ENCODE measurements at regions not wholly inside any gene's neighbourhood (a gene's known extent, or its start where the extent isn't known, plus 50 kb on each side); places are given as distances from the start of the nearest gene placed in this dataset.

- no peak for TF ChIP-seq TCF4 (CRISPR knock-in tag; IDR thresholded peaks at IDR 0.05; ENCODE audit: borderline replicate concordance)
Measured at GRCh38 chr10:56679578-56679977, 318.5 kb upstream of the ZWINT start (continued).

DNA sequence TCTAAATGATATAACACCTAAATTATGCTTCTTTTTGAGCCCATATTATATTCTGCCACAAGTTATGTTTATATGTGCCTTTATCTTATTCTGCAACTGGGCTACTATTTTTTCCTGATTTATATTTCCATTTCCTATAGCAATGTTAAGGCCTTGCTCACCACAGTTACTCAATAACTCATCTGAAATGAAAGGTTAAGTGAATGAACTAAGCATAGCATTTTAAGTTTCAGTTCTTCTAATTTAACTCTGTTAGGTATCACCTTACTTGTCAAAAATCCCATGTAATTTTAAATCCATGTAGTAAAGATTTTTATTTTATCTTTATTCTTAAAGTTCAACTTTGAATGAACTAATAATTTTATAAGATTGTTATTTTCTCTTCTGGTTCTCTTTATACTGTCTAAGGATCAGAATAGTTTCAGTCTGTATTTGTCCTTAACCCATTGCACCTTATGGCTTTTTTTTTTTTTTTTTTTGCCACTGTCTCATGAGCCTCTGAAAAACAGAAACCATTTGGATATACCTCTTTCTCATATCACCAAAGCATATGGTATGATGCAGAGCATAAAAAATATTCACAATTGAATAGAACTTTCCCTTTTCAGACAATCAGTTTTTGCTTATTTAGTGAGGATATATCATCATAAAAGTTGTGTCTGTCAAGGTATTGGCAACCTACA is 301.8 kb upstream of the ZWINT start:
- ATAC-seq = no peak
- no peak for TF ChIP-seq SNAI2 (CRISPR knock-in tag; IDR thresholded peaks at IDR 0.05)
- TF ChIP-seq ZFP30 (CRISPR knock-in tag; IDR thresholded peaks at IDR 0.05) = no peak
- TF ChIP-seq TOX (CRISPR knock-in tag; IDR thresholded peaks at IDR 0.05; ENCODE audit: borderline replicate concordance) = no peak
- TF ChIP-seq CSRNP3 (CRISPR knock-in tag; IDR thresholded peaks at IDR 0.05) = no peak
- no peak for TF ChIP-seq CSDC2 (CRISPR knock-in tag; IDR thresholded peaks at IDR 0.05)
- TF ChIP-seq, protein P1, sequence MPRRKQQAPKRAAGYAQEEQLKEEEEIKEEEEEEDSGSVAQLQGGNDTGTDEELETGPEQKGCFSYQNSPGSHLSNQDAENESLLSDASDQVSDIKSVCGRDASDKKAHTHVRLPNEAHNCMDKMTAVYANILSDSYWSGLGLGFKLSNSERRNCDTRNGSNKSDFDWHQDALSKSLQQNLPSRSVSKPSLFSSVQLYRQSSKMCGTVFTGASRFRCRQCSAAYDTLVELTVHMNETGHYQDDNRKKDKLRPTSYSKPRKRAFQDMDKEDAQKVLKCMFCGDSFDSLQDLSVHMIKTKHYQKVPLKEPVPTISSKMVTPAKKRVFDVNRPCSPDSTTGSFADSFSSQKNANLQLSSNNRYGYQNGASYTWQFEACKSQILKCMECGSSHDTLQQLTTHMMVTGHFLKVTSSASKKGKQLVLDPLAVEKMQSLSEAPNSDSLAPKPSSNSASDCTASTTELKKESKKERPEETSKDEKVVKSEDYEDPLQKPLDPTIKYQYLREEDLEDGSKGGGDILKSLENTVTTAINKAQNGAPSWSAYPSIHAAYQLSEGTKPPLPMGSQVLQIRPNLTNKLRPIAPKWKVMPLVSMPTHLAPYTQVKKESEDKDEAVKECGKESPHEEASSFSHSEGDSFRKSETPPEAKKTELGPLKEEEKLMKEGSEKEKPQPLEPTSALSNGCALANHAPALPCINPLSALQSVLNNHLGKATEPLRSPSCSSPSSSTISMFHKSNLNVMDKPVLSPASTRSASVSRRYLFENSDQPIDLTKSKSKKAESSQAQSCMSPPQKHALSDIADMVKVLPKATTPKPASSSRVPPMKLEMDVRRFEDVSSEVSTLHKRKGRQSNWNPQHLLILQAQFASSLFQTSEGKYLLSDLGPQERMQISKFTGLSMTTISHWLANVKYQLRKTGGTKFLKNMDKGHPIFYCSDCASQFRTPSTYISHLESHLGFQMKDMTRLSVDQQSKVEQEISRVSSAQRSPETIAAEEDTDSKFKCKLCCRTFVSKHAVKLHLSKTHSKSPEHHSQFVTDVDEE (CRISPR knock-in tag; IDR thresholded peaks at IDR 0.05) = no peak
- TF ChIP-seq ZNF565 (CRISPR knock-in tag; conservative IDR thresholded peaks at IDR 0.05; ENCODE audit: low read depth) = no peak
- TF ChIP-seq ZFP3 (CRISPR knock-in tag; IDR thresholded peaks at IDR 0.05) = no peak
- TF ChIP-seq ISL1 (CRISPR knock-in tag; IDR thresholded peaks at IDR 0.05) = no peak
- no peak for TF ChIP-seq TCF4 (CRISPR knock-in tag; IDR thresholded peaks at IDR 0.05; ENCODE audit: borderline replicate concordance)
- TF ChIP-seq RARB (CRISPR knock-in tag; IDR thresholded peaks at IDR 0.05) = no peak
- TF ChIP-seq ZNF8 (CRISPR knock-in tag; IDR thresholded peaks at IDR 0.05) = no peak
- no peak for TF ChIP-seq ZNF70 (CRISPR knock-in tag; IDR thresholded peaks at IDR 0.05)
- TF ChIP-seq CREB5 (CRISPR knock-in tag; IDR thresholded peaks at IDR 0.05; ENCODE audit: low read depth) = no peak
- TF ChIP-seq, protein P2, sequence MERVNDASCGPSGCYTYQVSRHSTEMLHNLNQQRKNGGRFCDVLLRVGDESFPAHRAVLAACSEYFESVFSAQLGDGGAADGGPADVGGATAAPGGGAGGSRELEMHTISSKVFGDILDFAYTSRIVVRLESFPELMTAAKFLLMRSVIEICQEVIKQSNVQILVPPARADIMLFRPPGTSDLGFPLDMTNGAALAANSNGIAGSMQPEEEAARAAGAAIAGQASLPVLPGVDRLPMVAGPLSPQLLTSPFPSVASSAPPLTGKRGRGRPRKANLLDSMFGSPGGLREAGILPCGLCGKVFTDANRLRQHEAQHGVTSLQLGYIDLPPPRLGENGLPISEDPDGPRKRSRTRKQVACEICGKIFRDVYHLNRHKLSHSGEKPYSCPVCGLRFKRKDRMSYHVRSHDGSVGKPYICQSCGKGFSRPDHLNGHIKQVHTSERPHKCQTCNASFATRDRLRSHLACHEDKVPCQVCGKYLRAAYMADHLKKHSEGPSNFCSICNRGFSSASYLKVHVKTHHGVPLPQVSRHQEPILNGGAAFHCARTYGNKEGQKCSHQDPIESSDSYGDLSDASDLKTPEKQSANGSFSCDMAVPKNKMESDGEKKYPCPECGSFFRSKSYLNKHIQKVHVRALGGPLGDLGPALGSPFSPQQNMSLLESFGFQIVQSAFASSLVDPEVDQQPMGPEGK (CRISPR knock-in tag; IDR thresholded peaks at IDR 0.05; ENCODE audit: borderline replicate concordance) = no peak
- TF ChIP-seq ESRRG (CRISPR knock-in tag; IDR thresholded peaks at IDR 0.05) = no peak

DNA sequence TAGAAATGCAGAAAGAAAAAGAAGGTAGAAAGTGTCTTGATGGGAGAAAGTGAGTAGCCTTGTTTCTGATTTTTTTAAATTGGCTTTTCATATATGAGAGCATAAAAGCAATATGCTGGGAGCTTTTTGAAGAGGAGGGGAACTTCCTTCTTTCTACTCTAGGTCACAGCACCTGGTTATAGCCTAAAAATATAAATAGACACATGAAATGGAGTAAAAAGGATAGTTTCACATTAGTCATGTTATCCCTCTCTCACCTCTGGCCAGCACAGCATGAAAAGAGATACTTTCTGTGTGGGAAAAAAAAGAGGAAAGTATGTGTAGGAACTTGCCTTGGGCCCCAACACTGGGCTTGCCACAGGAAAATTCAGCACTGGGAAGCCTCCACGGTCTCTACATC is 292.2 kb upstream of the ZWINT start:
- TF ChIP-seq ARNTL (CRISPR knock-in tag; IDR thresholded peaks at IDR 0.05; ENCODE audit: borderline replicate concordance, low read depth) (no peak), ESRRG (CRISPR knock-in tag; IDR thresholded peaks at IDR 0.05) (no peak), ZFP30 (CRISPR knock-in tag; IDR thresholded peaks at IDR 0.05) (no peak), GLIS3 (CRISPR knock-in tag; IDR thresholded peaks at IDR 0.05) (no peak), PPARA (CRISPR knock-in tag; IDR thresholded peaks at IDR 0.05; ENCODE audit: borderline replicate concordance) (no peak), ZNF70 (CRISPR knock-in tag; IDR thresholded peaks at IDR 0.05) (no peak), OSR1 (CRISPR knock-in tag; IDR thresholded peaks at IDR 0.05) (no peak), SNAI2 (CRISPR knock-in tag; IDR thresholded peaks at IDR 0.05) (no peak), TCF4 (CRISPR knock-in tag; IDR thresholded peaks at IDR 0.05; ENCODE audit: borderline replicate concordance) (no peak), CSDC2 (CRISPR knock-in tag; IDR thresholded peaks at IDR 0.05) (no peak), ZNF565 (CRISPR knock-in tag; conservative IDR thresholded peaks at IDR 0.05; ENCODE audit: low read depth) (no peak), TOX (CRISPR knock-in tag; IDR thresholded peaks at IDR 0.05; ENCODE audit: borderline replicate concordance) (no peak)
- TF ChIP-seq, protein P1 (CRISPR knock-in tag; IDR thresholded peaks at IDR 0.05) = no peak
- TF ChIP-seq, protein P2 (CRISPR knock-in tag; IDR thresholded peaks at IDR 0.05; ENCODE audit: borderline replicate concordance) = no peak
- ATAC-seq = no peak
